ENCODE measurements at regions not wholly inside any gene's neighbourhood (a gene's known extent, or its start where the extent isn't known, plus 50 kb on each side); places are given as distances from the start of the nearest gene placed in this dataset.

DNA sequence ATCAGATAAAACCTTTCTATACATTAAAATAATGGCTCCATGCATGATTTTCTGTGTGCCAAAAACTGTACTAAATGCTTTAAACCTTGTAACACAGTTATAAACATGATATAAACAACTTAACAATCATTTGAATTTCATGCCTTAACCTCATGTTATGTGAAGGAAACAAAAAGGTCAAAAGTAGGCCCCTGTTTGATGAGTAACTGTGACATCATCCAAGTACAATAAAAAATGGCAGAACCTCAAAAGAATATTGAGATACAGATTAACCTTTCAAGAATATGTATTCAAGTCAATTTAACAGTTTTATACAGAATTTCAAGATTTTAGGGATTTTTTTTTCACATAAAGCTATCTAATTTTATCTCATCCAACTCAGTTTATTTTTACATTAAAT lies 310.7 kb upstream of the DCN start:
- Histone ChIP-seq H3K9me3 (ENCODE audit: low read depth, low read length, poor library complexity, severe bottlenecking) (no peaks in the 10 kb centered on the region), H3K4me3 (ENCODE audit: low read depth, low read length, poor library complexity, severe bottlenecking) (no peak overlapping the region), H3K4me1 (ENCODE audit: insufficient read depth, low read length, poor library complexity, severe bottlenecking) (no peaks in the 10 kb centered on the region), H3K36me3 (ENCODE audit: insufficient read depth, low read length, poor library complexity, severe bottlenecking) (no peaks in the 10 kb centered on the region), H3K27ac (ENCODE audit: low read depth, low read length, poor library complexity, severe bottlenecking) (no peak overlapping the region), H3K27me3 (replicated peaks; ENCODE audit: insufficient read depth, low read depth, low read length, poor library complexity) (no peaks in the 10 kb centered on the region)
- no peak for DNase-seq (ENCODE audit: low spot score)
- no TSS peak for BruUV-seq (replicated peaks)
- no peak for TF ChIP-seq EZH2 (IDR thresholded peaks at IDR 0.05; ENCODE audit: borderline replicate concordance, low read depth, low read length, poor library complexity, severe bottlenecking)
- ChIA-PET POLR2A (ENCODE audit: low non-redundant PET) (no interaction called here), CTCF (no interaction called here)
- intact Hi-C loops (cut with micrococcal nuclease; ENCODE audit: unreplicated experiment), result no loop called here

GRCh38 chr12:91492648-91493047 lies 310.0 kb upstream of the DCN start:
- Histone ChIP-seq H3K27me3 (replicated peaks; ENCODE audit: insufficient read depth, low read depth, low read length, poor library complexity) (no peaks in the 10 kb centered on the region), H3K36me3 (ENCODE audit: insufficient read depth, low read length, poor library complexity, severe bottlenecking) (no peaks in the 10 kb centered on the region), H3K4me3 (ENCODE audit: low read depth, low read length, poor library complexity, severe bottlenecking) (no peak overlapping the region), H3K9me3 (ENCODE audit: low read depth, low read length, poor library complexity, severe bottlenecking) (no peaks in the 10 kb centered on the region), H3K27ac (ENCODE audit: low read depth, low read length, poor library complexity, severe bottlenecking) (no peak overlapping the region), H3K4me1 (ENCODE audit: insufficient read depth, low read length, poor library complexity, severe bottlenecking) (no peaks in the 10 kb centered on the region)
- CTCF ChIA-PET, result no interaction called here
- no TSS peak for BruUV-seq (replicated peaks)
- DNase-seq (ENCODE audit: low spot score), result no peak
- intact Hi-C loops (cut with micrococcal nuclease; ENCODE audit: unreplicated experiment), result no loop called here
- no peak for TF ChIP-seq EZH2 (IDR thresholded peaks at IDR 0.05; ENCODE audit: borderline replicate concordance, low read depth, low read length, poor library complexity, severe bottlenecking)
- TF ChIP-seq CTCF (conservative IDR thresholded peaks at IDR 0.05; ENCODE audit: low read depth, low read length), result no peak
- POLR2A ChIA-PET (ENCODE audit: low non-redundant PET), result no interaction called here

DNA sequence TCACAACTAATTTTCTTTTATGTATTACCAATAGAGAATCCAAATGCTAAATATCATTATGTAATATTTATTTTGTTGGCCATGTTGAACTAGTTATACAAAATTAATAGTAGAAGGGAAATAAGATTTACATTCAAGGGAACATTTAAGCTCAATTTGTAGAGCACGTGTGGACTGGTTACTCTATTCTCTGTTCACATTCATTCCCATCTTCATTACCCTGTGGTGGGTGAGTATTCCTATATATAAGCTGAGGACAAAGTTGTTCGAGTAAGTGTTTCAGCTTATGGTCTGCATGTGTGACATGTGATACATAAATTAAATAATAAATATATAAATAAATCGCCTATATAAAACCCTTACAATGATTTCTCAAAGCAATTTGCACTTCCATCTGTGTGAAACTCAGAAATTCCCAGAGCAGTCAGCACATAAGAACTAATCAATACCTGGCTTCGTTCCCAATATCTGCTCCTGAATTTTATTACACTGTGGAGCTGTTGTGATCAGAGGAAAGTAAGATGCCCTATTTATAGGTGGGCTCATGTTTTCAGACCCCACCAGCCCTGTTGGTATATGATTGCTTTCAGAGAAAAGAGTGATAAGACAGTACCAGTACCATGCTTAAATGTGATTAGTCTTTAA lies 308.2 kb upstream of the DCN start:
- no peak for DNase-seq (ENCODE audit: low spot score)
- Histone ChIP-seq H3K27me3 (replicated peaks; ENCODE audit: insufficient read depth, low read depth, low read length, poor library complexity) (no peaks in the 10 kb centered on the region), H3K36me3 (ENCODE audit: insufficient read depth, low read length, poor library complexity, severe bottlenecking) (no peaks in the 10 kb centered on the region), H3K9me3 (ENCODE audit: low read depth, low read length, poor library complexity, severe bottlenecking) (no peaks in the 10 kb centered on the region), H3K4me1 (ENCODE audit: insufficient read depth, low read length, poor library complexity, severe bottlenecking) (no peaks in the 10 kb centered on the region), H3K4me3 (ENCODE audit: low read depth, low read length, poor library complexity, severe bottlenecking) (no peak overlapping the region), H3K27ac (ENCODE audit: low read depth, low read length, poor library complexity, severe bottlenecking) (no peak overlapping the region)
- BruUV-seq (replicated peaks), result no TSS peak
- intact Hi-C loops (cut with micrococcal nuclease; ENCODE audit: unreplicated experiment), result no loop called here
- CTCF ChIA-PET, result no interaction called here
- TF ChIP-seq CTCF (conservative IDR thresholded peaks at IDR 0.05; ENCODE audit: low read depth, low read length), result no peak
- no peak for TF ChIP-seq EZH2 (IDR thresholded peaks at IDR 0.05; ENCODE audit: borderline replicate concordance, low read depth, low read length, poor library complexity, severe bottlenecking)
- POLR2A ChIA-PET (ENCODE audit: low non-redundant PET), result no interaction called here

- no peak overlapping the region for H3K4me3 ChIP-seq (ENCODE audit: low read depth, low read length, poor library complexity, severe bottlenecking)
- no peak overlapping the region for H3K27ac ChIP-seq (ENCODE audit: low read depth, low read length, poor library complexity, severe bottlenecking)
- no peaks in the 10 kb centered on the region for H3K27me3 ChIP-seq (replicated peaks; ENCODE audit: insufficient read depth, low read depth, low read length, poor library complexity)
- no TSS peak for BruUV-seq (replicated peaks)
- CTCF ChIA-PET, result no interaction called here
- no peaks in the 10 kb centered on the region for H3K4me1 ChIP-seq (ENCODE audit: insufficient read depth, low read length, poor library complexity, severe bottlenecking)
- TF ChIP-seq EZH2 (IDR thresholded peaks at IDR 0.05; ENCODE audit: borderline replicate concordance, low read depth, low read length, poor library complexity, severe bottlenecking) (no peak), CTCF (conservative IDR thresholded peaks at IDR 0.05; ENCODE audit: low read depth, low read length) (no peak)
- no peaks in the 10 kb centered on the region for H3K9me3 ChIP-seq (ENCODE audit: low read depth, low read length, poor library complexity, severe bottlenecking)
- no peak for DNase-seq (ENCODE audit: low spot score)
- no peaks in the 10 kb centered on the region for H3K36me3 ChIP-seq (ENCODE audit: insufficient read depth, low read length, poor library complexity, severe bottlenecking)
- intact Hi-C loops (cut with micrococcal nuclease; ENCODE audit: unreplicated experiment), result no loop called here
- POLR2A ChIA-PET (ENCODE audit: low non-redundant PET), result no interaction called here
Measured at GRCh38 chr12:91483471-91483985, 300.9 kb upstream of the DCN start.

Data from A673 (cell line).